OCI-LY7 (cell line): ENCODE measurements at regions not wholly inside any gene's neighbourhood (a gene's known extent, or its start where the extent isn't known, plus 50 kb on each side); places are given as distances from the start of the nearest gene placed in this dataset.

Experiments
- BruUV-seq: library from RNA; stranded (reverse); fragments of 400-500 nt; replicated peaks from 2 replicates; lab custom pipeline; 2021; lab: Mats Ljungman, UMichigan
- CTCF ChIA-PET: fragments of 300-600 bp; sonication (Branson Sonifier 250); formaldehyde crosslinking; loops from one replicate; lab custom pipeline; 2022; ENCODE audit warnings: antibody characterized with exemption; ENCODE audit not compliant: unreplicated experiment; lab: Charles Lee
- POLR2A ChIA-PET: fragments of 300-600 bp; sonication (Branson Sonifier 250); formaldehyde crosslinking; loops from one replicate; lab custom pipeline; 2022; ENCODE audit warnings: antibody characterized with exemption; lab: Charles Lee
- DNase-seq: peaks from one replicate; pipeline ENCODE4 v3.0.0-alpha.2; 2015; ENCODE audit warnings: low spot score
- H2AFZ ChIP-seq: fragments of 200-600 bp; sonication (generic), shearing (Covaris generic); 2 replicates; pipeline ENCODE4 v1.6.1; 2014; ENCODE audit warnings: mild to moderate bottlenecking, antibody characterized with exemption, low read length, moderate library complexity
- H3K27ac ChIP-seq: fragments of 200-600 bp; sonication (generic); 2 replicates; pipeline ENCODE4 v1.5.1; 2014; ENCODE audit warnings: mixed run types, low read depth, mild to moderate bottlenecking, moderate library complexity, low read length, inconsistent platforms; ENCODE audit not compliant: poor library complexity, severe bottlenecking
- H3K36me3 ChIP-seq: fragments of 200-600 bp; sonication (generic); 2 replicates; pipeline ENCODE4 v1.6.1; 2014; ENCODE audit warnings: mild to moderate bottlenecking, antibody characterized with exemption, low read length, moderate library complexity, mixed read lengths; ENCODE audit not compliant: insufficient read depth
- H3K4me1 ChIP-seq: fragments of 200-600 bp; sonication (generic); 2 replicates; pipeline ENCODE4 v1.5.1; 2014; ENCODE audit warnings: mild to moderate bottlenecking, low read length; ENCODE audit not compliant: insufficient read depth, poor library complexity, severe bottlenecking
- H3K4me2 ChIP-seq: fragments of 200-600 bp; sonication (generic); 2 replicates; pipeline ENCODE4 v1.6.1; 2014; ENCODE audit warnings: mild to moderate bottlenecking, low read length
- H3K4me3 ChIP-seq: fragments of 200-600 bp; sonication (generic); 2 replicates; pipeline ENCODE4 v1.5.1; 2014; ENCODE audit warnings: mild to moderate bottlenecking, low read depth, low read length; ENCODE audit not compliant: poor library complexity, severe bottlenecking
- H3K79me2 ChIP-seq: fragments of 200-600 bp; sonication (generic); 2 replicates; pipeline ENCODE4 v1.6.1; 2016; ENCODE audit warnings: low read depth, mild to moderate bottlenecking, low read length, moderate library complexity, mixed read lengths; ENCODE audit not compliant: insufficient read depth
- H3K9me2 ChIP-seq: fragments of 200-600 bp; sonication (generic); 2 replicates; pipeline ENCODE4 v1.6.1; 2016; ENCODE audit warnings: mild to moderate bottlenecking, low read length, mixed read lengths; ENCODE audit not compliant: insufficient read depth
- H3K9me3 ChIP-seq: fragments of 200-600 bp; sonication (generic); 2 replicates; pipeline ENCODE4 v1.6.1; 2014; ENCODE audit warnings: mild to moderate bottlenecking, mixed run types, low read length, mixed read lengths
- H4K20me1 ChIP-seq: fragments of 200-600 bp; sonication (generic); 2 replicates; pipeline ENCODE4 v1.6.1; 2014; ENCODE audit warnings: mild to moderate bottlenecking, antibody characterized with exemption, low read length, moderate library complexity, mixed read lengths; ENCODE audit not compliant: insufficient read depth
- EZH2phosphoT487 ChIP-seq: fragments of 200-600 bp; sonication (generic); IDR thresholded peaks from 2 replicates; pipeline ENCODE4 v1.6.1; 2018; ENCODE audit warnings: low read depth, borderline replicate concordance, mild to moderate bottlenecking, mixed run types, antibody characterized with exemption, low read length, moderate library complexity, mixed read lengths
- intact Hi-C: fragments of 100-400 bp; cut with micrococcal nuclease; formaldehyde crosslinking; loops from one replicate; pipeline ENCODE4 v1.10.0; 2022; ENCODE audit not compliant: unreplicated experiment
- TF ChIP-seq, protein P1 (sequence below): fragments of 200-600 bp; sonication (generic); conservative IDR thresholded peaks from 2 replicates; pipeline ENCODE4 v1.5.1; 2014; ENCODE audit warnings: mild to moderate bottlenecking, antibody characterized with exemption, low read length, moderate library complexity, mixed read lengths

DNA sequence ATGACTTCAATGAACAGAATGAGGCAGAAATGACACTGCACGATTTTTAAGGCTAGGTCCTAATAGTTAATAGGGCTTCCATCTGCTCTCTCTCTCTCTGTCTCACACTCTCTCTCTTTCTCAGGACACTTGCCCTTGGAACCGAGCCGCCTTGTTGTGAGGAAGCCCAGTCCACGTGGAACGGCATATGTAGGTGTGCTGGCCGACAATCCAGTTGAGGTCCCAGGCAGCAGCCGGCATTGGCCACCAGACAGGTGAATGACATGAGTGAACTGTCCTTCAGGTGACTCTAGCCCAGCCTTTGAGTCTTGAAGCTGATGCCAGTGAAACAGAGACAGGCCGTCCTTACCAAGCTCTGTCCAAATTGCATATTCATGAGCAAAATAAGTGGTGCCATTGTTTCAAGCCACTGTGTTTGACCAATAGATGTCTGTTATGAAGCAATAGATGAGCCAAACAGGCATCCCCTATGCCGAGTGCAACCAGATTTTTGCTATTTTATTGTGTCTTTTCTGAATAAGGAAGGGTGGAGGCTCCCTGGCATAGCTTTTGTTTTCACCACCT, 217.5 kb upstream of the LHX5 start:
- intact Hi-C loops, result no loop called here
- Histone ChIP-seq H4K20me1 (no peaks in the 10 kb centered on the region), H3K9me3 (no peaks in the 10 kb centered on the region), H3K27ac (no peak overlapping the region), H3K4me3 (no peak overlapping the region), H2AFZ (no peak overlapping the region), H3K4me1 (no peaks in the 10 kb centered on the region), H3K4me2 (no peak overlapping the region), H3K9me2 (no peaks in the 10 kb centered on the region), H3K79me2 (no peaks in the 10 kb centered on the region), H3K36me3 (no peaks in the 10 kb centered on the region)
- ChIA-PET CTCF (no interaction called here), POLR2A (no interaction called here)
- no TSS peak for BruUV-seq
- no peak for TF ChIP-seq EZH2phosphoT487
- TF ChIP-seq, protein P1, sequence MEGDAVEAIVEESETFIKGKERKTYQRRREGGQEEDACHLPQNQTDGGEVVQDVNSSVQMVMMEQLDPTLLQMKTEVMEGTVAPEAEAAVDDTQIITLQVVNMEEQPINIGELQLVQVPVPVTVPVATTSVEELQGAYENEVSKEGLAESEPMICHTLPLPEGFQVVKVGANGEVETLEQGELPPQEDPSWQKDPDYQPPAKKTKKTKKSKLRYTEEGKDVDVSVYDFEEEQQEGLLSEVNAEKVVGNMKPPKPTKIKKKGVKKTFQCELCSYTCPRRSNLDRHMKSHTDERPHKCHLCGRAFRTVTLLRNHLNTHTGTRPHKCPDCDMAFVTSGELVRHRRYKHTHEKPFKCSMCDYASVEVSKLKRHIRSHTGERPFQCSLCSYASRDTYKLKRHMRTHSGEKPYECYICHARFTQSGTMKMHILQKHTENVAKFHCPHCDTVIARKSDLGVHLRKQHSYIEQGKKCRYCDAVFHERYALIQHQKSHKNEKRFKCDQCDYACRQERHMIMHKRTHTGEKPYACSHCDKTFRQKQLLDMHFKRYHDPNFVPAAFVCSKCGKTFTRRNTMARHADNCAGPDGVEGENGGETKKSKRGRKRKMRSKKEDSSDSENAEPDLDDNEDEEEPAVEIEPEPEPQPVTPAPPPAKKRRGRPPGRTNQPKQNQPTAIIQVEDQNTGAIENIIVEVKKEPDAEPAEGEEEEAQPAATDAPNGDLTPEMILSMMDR, result no peak
- DNase-seq, result no peak

DNA sequence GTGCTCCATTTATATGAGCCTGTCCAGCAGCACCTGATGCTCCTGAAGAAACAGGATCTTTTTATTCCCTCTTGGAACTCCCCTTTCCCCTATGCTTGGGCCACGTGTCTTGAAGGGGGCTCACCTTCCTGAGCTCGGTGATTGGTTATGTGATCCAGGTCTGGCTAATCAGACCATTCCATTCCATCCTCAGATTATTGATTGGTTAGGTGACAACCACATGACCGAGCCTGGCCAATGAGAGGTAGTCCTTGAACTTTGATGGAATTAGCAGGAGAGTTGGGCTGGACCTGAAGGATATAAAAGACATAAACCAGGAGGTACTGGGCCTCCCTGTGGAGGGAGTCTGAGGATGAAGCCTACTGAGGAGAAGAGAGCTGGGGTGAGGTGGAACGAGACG, 216.6 kb upstream of the LHX5 start:
- no TSS peak for BruUV-seq

More for the DNA sequence above, 216.6 kb upstream of the LHX5 start:
- Histone ChIP-seq H2AFZ (no peak overlapping the region), H3K9me2 (no peaks in the 10 kb centered on the region), H3K36me3 (no peaks in the 10 kb centered on the region), H3K9me3 (no peaks in the 10 kb centered on the region), H3K79me2 (no peaks in the 10 kb centered on the region), H3K4me3 (no peak overlapping the region), H3K4me1 (no peaks in the 10 kb centered on the region), H3K27ac (no peak overlapping the region), H3K4me2 (no peak overlapping the region), H4K20me1 (no peaks in the 10 kb centered on the region)
- DNase-seq, result no peak
- CTCF ChIA-PET, result no interaction called here
- intact Hi-C loops, result no loop called here
- no peak for TF ChIP-seq EZH2phosphoT487
- TF ChIP-seq, protein P1, result no peak
- POLR2A ChIA-PET, result no interaction called here
